CD4-positive, alpha-beta T cell treated with Interferon gamma for 1 hour (primary cell): ENCODE measurements at regions not wholly inside any gene's neighbourhood (a gene's known extent, or its start where the extent isn't known, plus 50 kb on each side); places are given as distances from the start of the nearest gene placed in this dataset.

ENCODE experiments used
- DNase-seq: peaks from one replicate; pipeline ENCODE4 v3.0.0-alpha.2; 2020

- DNase-seq = no peak
Observed at GRCh38 chr2:236805800-236806531, 236.3 kb downstream of the ACKR3 start.

GRCh38 chr2:236809716-236810115, 240.1 kb downstream of the ACKR3 start:
- no peak for DNase-seq

- DNase-seq = no peak
Observed at GRCh38 chr2:236811062-236811656, 241.5 kb downstream of the ACKR3 start.

- DNase-seq = no peak
Observed at GRCh38 chr2:236813766-236814165, 244.1 kb downstream of the ACKR3 start.

- DNase-seq = no peak
Observed at GRCh38 chr2:236814593-236814992, 245.0 kb downstream of the ACKR3 start.

GRCh38 chr2:236815746-236816145, 246.1 kb downstream of the ACKR3 start:
- DNase-seq = no peak

GRCh38 chr2:236816197-236817170, 246.9 kb downstream of the ACKR3 start:
- no peak for DNase-seq

GRCh38 chr2:236818281-236819045, 248.8 kb downstream of the ACKR3 start:
- DNase-seq = no peak

- DNase-seq = no peak
Observed at GRCh38 chr2:236819275-236820002, 249.8 kb downstream of the ACKR3 start.

- no peak for DNase-seq
Observed at GRCh38 chr2:236820763-236821344, 251.2 kb downstream of the ACKR3 start.

GRCh38 chr2:236823041-236823629, 253.5 kb downstream of the ACKR3 start:
- no peak for DNase-seq

- DNase-seq = no peak
Observed at GRCh38 chr2:236823963-236824362, 254.3 kb downstream of the ACKR3 start.

- no peak for DNase-seq
Observed at GRCh38 chr2:236824836-236825235, 255.2 kb downstream of the ACKR3 start.

- no peak for DNase-seq
Observed at GRCh38 chr2:236825989-236826510, 256.4 kb downstream of the ACKR3 start.

GRCh38 chr2:236826606-236827156, 257.1 kb downstream of the ACKR3 start:
- no peak for DNase-seq

GRCh38 chr2:236827997-236828396, 257.7 kb upstream of the COPS8 start:
- no peak for DNase-seq

- DNase-seq = no peak
Observed at GRCh38 chr2:236828820-236829219, 256.9 kb upstream of the COPS8 start.

- no peak for DNase-seq
Observed at GRCh38 chr2:236830926-236831325, 254.8 kb upstream of the COPS8 start.

- DNase-seq = no peak
Observed at GRCh38 chr2:236831698-236832097, 254.0 kb upstream of the COPS8 start.

- no peak for DNase-seq
Observed at GRCh38 chr2:236833501-236834073, 252.1 kb upstream of the COPS8 start.
